SK-N-MC (cell line): ENCODE measurements at regions not wholly inside any gene's neighbourhood (a gene's known extent, or its start where the extent isn't known, plus 50 kb on each side); places are given as distances from the start of the nearest gene placed in this dataset.

Experiments
- EZH2 ChIP-seq: fragments of 200-600 bp; sonication (generic); IDR thresholded peaks from one replicate; pipeline ENCODE4 v1.6.1; 2017; ENCODE audit warnings: antibody characterized with exemption
- FOXP2 ChIP-seq: optimal IDR thresholded peaks from 2 replicates; pipeline ENCODE3; 2011; ENCODE audit warnings: mild to moderate bottlenecking, moderate library complexity; ENCODE audit not compliant: insufficient read depth; ENCODE audit errors: extremely low read length, control extremely low read depth
- POLR2AphosphoS5 ChIP-seq: IDR thresholded peaks from 2 replicates; pipeline ENCODE4 v1.6.1; 2012; ENCODE audit warnings: mild to moderate bottlenecking, low read depth, low read length, borderline replicate concordance

GRCh38 chr5:5667136-5667554 is 244.7 kb downstream of the ICE1 start:
- TF ChIP-seq POLR2AphosphoS5 (no peak), EZH2 (no peak), FOXP2 (no peak)
